Adrenal gland (tissue), 5 donors: ENCODE measurements at regions not wholly inside any gene's neighbourhood (a gene's known extent, or its start where the extent isn't known, plus 50 kb on each side); places are given as distances from the start of the nearest gene placed in this dataset.

Experiments used
- CTCF ChIP-seq, 6 experiments: fragments of 450-650 bp in 4 of 6; fragments of 200-600 bp in 2 of 6; sonication (generic) in 1 of 6; IDR thresholded peaks; 1 replicate in 5 of 6; 2 replicates in 1 of 6; pipeline versions ENCODE4 v1.5.1 to v1.8.0; 2016 to 2021; ENCODE audit warnings: antibody characterized with exemption in 6 of 6, mild to moderate bottlenecking in 2 of 6, moderate library complexity in 1 of 6
- POLR2A ChIP-seq, 2 donors: fragments of 450-650 bp; IDR thresholded peaks; one replicate each; pipeline ENCODE4 v1.6.1; 2017; ENCODE audit warnings: antibody characterized with exemption in 2 of 2, mild to moderate bottlenecking in 2 of 2, moderate library complexity in 1 of 2
- donor health status: DM: no; HTN: no; CAD: no.

DNA sequence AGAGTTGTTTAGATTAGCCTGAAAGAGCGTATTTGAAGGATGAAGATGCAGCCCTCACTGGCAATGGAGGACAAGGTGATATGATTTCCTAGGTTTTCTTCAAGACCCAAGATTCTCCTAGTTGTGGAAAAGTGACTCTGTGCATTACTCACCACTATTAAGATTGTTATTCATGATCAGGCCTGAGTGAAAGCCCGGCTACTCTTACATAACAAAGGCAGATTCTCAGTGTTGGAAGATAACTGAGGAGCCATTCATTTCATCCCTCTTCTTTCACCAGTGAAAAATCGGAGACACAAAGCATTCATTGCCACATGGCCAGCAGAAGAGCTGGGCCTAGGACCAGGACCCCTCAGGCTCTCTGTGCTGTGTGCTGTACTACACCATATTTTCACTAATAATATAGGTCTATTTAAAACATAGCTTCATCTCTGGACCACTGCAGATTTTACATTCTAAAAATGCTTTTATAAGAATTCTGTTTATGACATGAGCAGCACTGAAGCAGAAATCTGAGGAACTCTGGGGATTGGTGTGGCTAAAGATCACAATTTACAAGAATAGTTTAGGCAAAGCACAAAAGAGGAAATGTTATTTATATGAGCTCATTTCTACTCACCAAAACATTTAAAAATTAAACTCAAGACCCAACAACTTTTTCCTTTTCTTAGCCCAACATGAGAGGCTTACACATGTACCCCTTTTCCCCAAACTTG lies 181.9 kb upstream of the CCN2 start:
- TF ChIP-seq CTCF (IDR thresholded peaks at IDR 0.05), result no peak
- no peak for TF ChIP-seq POLR2A (IDR thresholded peaks at IDR 0.05)
